ENCODE measurements at regions not wholly inside any gene's neighbourhood (a gene's known extent, or its start where the extent isn't known, plus 50 kb on each side); places are given as distances from the start of the nearest gene placed in this dataset.
"Not testable (repeated sequence)": the region's sequence is repeated elsewhere in the genome, so short reads cannot be mapped to it uniquely, and the experiment has no call there.

- in situ Hi-C loops (cut with MboI; ENCODE audit: low pct_ligation_motif_present in 1 of 4, low pct_unique_long_range_greater_than_20kb in 1 of 4, low sequenced_read_pairs in 3 of 4) (no loop called here), intact Hi-C loops (cut with DNase I; ENCODE audit: low total_unique reads) (no loop called here)
- TF ChIP-seq POLR2A (IDR thresholded peaks at IDR 0.05) (no peak), EP300 (IDR thresholded peaks at IDR 0.05; ENCODE audit: low read depth) (no peak), CTCF (IDR thresholded peaks at IDR 0.05) (no peak), POLR2AphosphoS5 (IDR thresholded peaks at IDR 0.05) (no peak)
- DNase-seq = no peak
- 69 to 77% methylated on average over 6 to 10 of the region's 10 CpGs for WGBS, 2 donors (ENCODE audit: low coverage in 1 of 2)
- H3K36me3 ChIP-seq = no peaks in the 10 kb centered on the region
- no peak overlapping the region for H3K4me3 ChIP-seq
- H3K27ac ChIP-seq = no peak overlapping the region
- H3K27me3 ChIP-seq = no peaks in the 10 kb centered on the region
- H3K9me3 ChIP-seq = no peaks in the 10 kb centered on the region
- H3K4me1 ChIP-seq = peaks cover 6 to 21% (median 11%) of the 10 kb centered on the region in 4 donors
Measured at GRCh38 chr10:30550967-30551815, 78.4 kb downstream of the LYZL2 start.

GRCh38 chr10:30549134-30549687 is 80.3 kb downstream of the LYZL2 start:
- H3K4me1 ChIP-seq = peaks cover 2 to 12% (median 9%) of the 10 kb centered on the region in 4 donors
- in situ Hi-C loops (cut with MboI; ENCODE audit: low pct_ligation_motif_present in 1 of 4, low pct_unique_long_range_greater_than_20kb in 1 of 4, low sequenced_read_pairs in 3 of 4); H3K9me3 ChIP-seq; H3K27me3 ChIP-seq; H3K36me3 ChIP-seq; H3K27ac ChIP-seq; H3K4me3 ChIP-seq; intact Hi-C loops (cut with DNase I; ENCODE audit: low total_unique reads); DNase-seq: not testable (repeated sequence)
- 88 to 91% methylated on average over 6 of the region's 6 CpGs for WGBS, 2 donors (ENCODE audit: low coverage in 1 of 2)

- TF ChIP-seq EP300 (IDR thresholded peaks at IDR 0.05; ENCODE audit: low read depth) = no peak
- no peak for TF ChIP-seq POLR2AphosphoS5 (IDR thresholded peaks at IDR 0.05)
- no peak for TF ChIP-seq CTCF (IDR thresholded peaks at IDR 0.05)
- no peak for TF ChIP-seq POLR2A (IDR thresholded peaks at IDR 0.05)
- no peaks in the 10 kb centered on the region for H3K4me1 ChIP-seq
- no peak overlapping the region for H3K4me3 ChIP-seq
- H3K27ac ChIP-seq = no peak overlapping the region
- no peaks in the 10 kb centered on the region for H3K36me3 ChIP-seq
- H3K9me3 ChIP-seq = no peaks in the 10 kb centered on the region
- in situ Hi-C loops (cut with MboI; ENCODE audit: low pct_ligation_motif_present in 1 of 4, low pct_unique_long_range_greater_than_20kb in 1 of 4, low sequenced_read_pairs in 3 of 4) (no loop called here), intact Hi-C loops (cut with DNase I; ENCODE audit: low total_unique reads) (no loop called here)
- whole genome bisulfite sequencing, 2 donors (ENCODE audit: low coverage in 1 of 2) = 84 to 85% methylated on average over 3 to 9 of the region's 9 CpGs
- no peak for DNase-seq
- no peaks in the 10 kb centered on the region for H3K27me3 ChIP-seq
Measured at GRCh38 chr10:30546511-30546910, 83.0 kb downstream of the LYZL2 start.

- H3K27ac ChIP-seq = peak overlapping the region in 3 of 4 donors; percentile 9 to 25 (median 19)
- WGBS, 2 donors (ENCODE audit: low coverage in 1 of 2) = 74% methylated on average over 3 of the region's 3 CpGs; no CpG with 5 or more reads in 1 of the 2 donors
Measured at GRCh38 chr10:30542895-30543288, 86.7 kb downstream of the LYZL2 start.

More at GRCh38 chr10:30542895-30543288, 86.7 kb downstream of the LYZL2 start:
- no peaks in the 10 kb centered on the region for H3K4me1 ChIP-seq
- H3K27me3 ChIP-seq = no peaks in the 10 kb centered on the region
- no peaks in the 10 kb centered on the region for H3K36me3 ChIP-seq
- no peak overlapping the region for H3K4me3 ChIP-seq
- in situ Hi-C loops (cut with MboI; ENCODE audit: low pct_ligation_motif_present in 1 of 4, low pct_unique_long_range_greater_than_20kb in 1 of 4, low sequenced_read_pairs in 3 of 4) = no loop called here
- H3K9me3 ChIP-seq = no peaks in the 10 kb centered on the region
- TF ChIP-seq POLR2A (IDR thresholded peaks at IDR 0.05) (no peak), POLR2AphosphoS5 (IDR thresholded peaks at IDR 0.05) (no peak), EP300 (IDR thresholded peaks at IDR 0.05; ENCODE audit: low read depth) (no peak), CTCF (IDR thresholded peaks at IDR 0.05) (no peak)
- no peak for DNase-seq
- intact Hi-C loops (cut with DNase I; ENCODE audit: low total_unique reads) = no loop called here
